ENCODE measurements at regions not wholly inside any gene's neighbourhood (a gene's known extent, or its start where the extent isn't known, plus 50 kb on each side); places are given as distances from the start of the nearest gene placed in this dataset.
"Not testable (repeated sequence)": the region's sequence is repeated elsewhere in the genome, so short reads cannot be mapped to it uniquely, and the experiment has no call there.

DNA sequence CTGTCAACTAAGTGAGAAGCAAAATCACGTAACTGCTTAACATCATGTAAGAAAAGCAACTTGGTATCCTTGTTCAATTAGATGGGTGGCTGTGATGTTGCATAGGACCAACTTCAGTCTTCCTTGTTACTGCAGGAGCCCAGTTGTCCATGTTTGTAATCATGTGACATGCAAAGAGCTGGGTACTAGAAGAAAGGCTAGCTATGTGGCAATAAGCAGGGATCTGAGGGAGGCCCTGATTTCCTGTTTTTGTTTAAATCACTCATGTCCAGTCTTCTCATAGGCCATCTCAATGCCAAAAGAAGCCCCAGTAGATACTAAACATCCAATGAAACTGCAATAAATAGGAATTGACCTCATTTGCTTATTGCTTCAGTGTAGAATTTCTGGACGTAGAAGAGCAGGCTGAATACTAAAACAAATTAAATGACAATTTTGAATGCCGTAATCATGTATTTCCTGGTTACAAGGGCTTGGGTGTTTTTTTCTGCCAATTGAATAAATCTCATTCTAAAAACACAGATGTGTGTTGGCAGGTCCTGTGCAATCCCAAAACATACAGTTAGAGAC is 140.8 kb upstream of the ARHGAP20 start:
- no peaks in the 10 kb centered on the region for H3K27me3 ChIP-seq
- TF ChIP-seq, protein P1, sequence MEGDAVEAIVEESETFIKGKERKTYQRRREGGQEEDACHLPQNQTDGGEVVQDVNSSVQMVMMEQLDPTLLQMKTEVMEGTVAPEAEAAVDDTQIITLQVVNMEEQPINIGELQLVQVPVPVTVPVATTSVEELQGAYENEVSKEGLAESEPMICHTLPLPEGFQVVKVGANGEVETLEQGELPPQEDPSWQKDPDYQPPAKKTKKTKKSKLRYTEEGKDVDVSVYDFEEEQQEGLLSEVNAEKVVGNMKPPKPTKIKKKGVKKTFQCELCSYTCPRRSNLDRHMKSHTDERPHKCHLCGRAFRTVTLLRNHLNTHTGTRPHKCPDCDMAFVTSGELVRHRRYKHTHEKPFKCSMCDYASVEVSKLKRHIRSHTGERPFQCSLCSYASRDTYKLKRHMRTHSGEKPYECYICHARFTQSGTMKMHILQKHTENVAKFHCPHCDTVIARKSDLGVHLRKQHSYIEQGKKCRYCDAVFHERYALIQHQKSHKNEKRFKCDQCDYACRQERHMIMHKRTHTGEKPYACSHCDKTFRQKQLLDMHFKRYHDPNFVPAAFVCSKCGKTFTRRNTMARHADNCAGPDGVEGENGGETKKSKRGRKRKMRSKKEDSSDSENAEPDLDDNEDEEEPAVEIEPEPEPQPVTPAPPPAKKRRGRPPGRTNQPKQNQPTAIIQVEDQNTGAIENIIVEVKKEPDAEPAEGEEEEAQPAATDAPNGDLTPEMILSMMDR (IDR thresholded peaks at IDR 0.05) = no peak
- no peak overlapping the region for H3K4me3 ChIP-seq
- H3K9ac ChIP-seq (ENCODE audit: low read depth in 2 of 2, low read length in 2 of 2) = no peak overlapping the region
- DNase-seq = no peak
- H3K36me3 ChIP-seq = no peaks in the 10 kb centered on the region
- H3K4me1 ChIP-seq = no peaks in the 10 kb centered on the region
- no peak overlapping the region for H3K27ac ChIP-seq
- intact Hi-C loops (cut with DNase I) = no loop called here
- H3K9me3 ChIP-seq = no peaks in the 10 kb centered on the region

DNA sequence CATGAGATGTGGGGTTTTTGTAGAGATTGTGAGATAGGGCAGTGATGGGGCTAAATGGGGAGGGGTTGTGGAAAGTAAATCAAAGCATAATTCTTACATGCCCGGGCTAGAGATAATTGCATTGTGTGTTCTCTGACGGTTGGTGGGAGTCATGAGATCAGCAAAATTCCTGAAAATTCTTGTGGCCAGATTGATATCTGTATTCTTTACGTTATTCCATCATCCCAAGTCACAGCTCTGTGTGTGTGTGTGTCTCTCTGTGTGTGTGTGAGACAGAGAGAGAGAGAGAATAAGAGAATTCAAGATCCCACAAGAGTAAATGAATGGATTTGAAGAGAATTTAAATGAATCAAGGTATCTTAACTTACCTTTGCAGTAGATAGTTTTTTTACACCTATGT is 138.6 kb upstream of the ARHGAP20 start:
- intact Hi-C loops (cut with DNase I) = no loop called here
- no peaks in the 10 kb centered on the region for H3K36me3 ChIP-seq
- no peak overlapping the region for H3K9ac ChIP-seq (ENCODE audit: low read depth in 2 of 2, low read length in 2 of 2)
- no peak for DNase-seq
- H3K27me3 ChIP-seq = no peaks in the 10 kb centered on the region
- no peaks in the 10 kb centered on the region for H3K4me1 ChIP-seq
- no peak overlapping the region for H3K4me3 ChIP-seq
- TF ChIP-seq, protein P1 (IDR thresholded peaks at IDR 0.05) = no peak
- H3K27ac ChIP-seq = no peak overlapping the region
- no peaks in the 10 kb centered on the region for H3K9me3 ChIP-seq

DNA sequence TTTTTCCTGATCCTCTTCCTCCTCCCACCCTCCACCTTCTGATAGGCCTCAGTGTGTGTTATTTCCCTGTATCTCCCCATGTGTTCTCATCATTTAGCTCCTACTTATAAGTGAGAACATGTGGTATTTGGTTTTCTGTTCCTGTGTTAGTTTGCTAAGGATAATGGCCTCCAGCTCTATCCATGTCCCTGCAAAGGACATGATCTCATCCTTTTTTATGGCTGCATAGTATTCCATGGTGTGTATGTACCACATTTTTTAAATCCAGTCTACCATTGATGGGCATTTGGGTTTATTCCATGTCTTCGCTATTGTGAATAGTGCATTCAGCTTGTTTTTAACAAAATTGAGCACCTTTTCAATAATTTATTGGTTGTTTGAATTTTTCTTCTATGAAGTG is 130.8 kb upstream of the ARHGAP20 start:
- H3K9me3 ChIP-seq; DNase-seq; H3K4me3 ChIP-seq; intact Hi-C loops (cut with DNase I); H3K4me1 ChIP-seq; H3K9ac ChIP-seq (ENCODE audit: low read depth in 2 of 2, low read length in 2 of 2); H3K36me3 ChIP-seq; H3K27me3 ChIP-seq; H3K27ac ChIP-seq: not testable (repeated sequence)

DNA sequence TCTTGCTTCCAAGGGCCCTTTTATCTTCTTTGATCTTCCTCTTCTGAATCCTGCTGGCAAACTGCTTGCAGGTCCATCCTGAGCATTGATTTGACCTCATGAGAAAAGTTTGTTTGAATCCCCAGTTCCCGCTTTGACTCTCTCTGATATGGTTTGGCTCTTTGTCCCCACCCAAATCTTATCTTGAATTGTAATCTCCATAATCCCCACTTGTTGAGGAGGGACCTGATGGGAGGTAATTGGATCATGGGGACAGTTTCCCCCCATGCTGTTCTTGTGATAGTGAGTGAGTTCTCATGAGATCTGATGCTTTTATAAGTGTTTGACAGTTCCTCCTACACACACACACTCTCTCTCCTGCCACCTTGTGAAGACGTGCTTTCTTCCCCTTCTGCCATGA is 126.6 kb upstream of the ARHGAP20 start:
- no peak overlapping the region for H3K27ac ChIP-seq
- H3K9ac ChIP-seq (ENCODE audit: low read depth in 2 of 2, low read length in 2 of 2) = no peak overlapping the region
- H3K36me3 ChIP-seq = no peaks in the 10 kb centered on the region
- no peaks in the 10 kb centered on the region for H3K27me3 ChIP-seq
- TF ChIP-seq, protein P1 (IDR thresholded peaks at IDR 0.05) = no peak
- no peak for DNase-seq
- no peak overlapping the region for H3K4me3 ChIP-seq
- H3K4me1 ChIP-seq = no peaks in the 10 kb centered on the region
- intact Hi-C loops (cut with DNase I) = no loop called here
- H3K9me3 ChIP-seq = no peaks in the 10 kb centered on the region

DNA sequence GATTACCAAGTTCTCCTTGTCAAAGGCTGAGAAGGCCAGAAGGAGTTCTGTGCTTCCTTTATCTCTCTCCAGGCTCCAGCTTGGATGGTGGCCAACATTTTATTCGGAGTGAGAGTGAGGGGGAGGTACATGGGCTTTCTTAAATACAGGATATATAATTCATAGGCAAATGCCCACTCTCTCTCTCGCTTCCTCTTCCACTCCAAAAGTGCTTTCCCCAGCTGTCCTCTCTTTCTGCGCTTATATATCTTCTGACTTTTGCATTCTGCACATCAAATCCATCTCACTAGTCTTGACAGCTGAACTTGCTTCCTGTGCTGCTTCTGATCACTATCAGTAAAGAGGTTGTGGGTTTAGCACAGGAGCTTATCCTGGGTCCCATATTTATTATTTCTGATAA is 125.4 kb upstream of the ARHGAP20 start:
- Histone ChIP-seq H3K27me3 (no peaks in the 10 kb centered on the region), H3K9ac (ENCODE audit: low read depth in 2 of 2, low read length in 2 of 2) (no peak overlapping the region), H3K9me3 (no peaks in the 10 kb centered on the region), H3K4me3 (no peak overlapping the region), H3K27ac (no peak overlapping the region), H3K4me1 (no peaks in the 10 kb centered on the region), H3K36me3 (no peaks in the 10 kb centered on the region)
- DNase-seq = no peak
- intact Hi-C loops (cut with DNase I) = no loop called here
- TF ChIP-seq, protein P1 (IDR thresholded peaks at IDR 0.05) = no peak

DNA sequence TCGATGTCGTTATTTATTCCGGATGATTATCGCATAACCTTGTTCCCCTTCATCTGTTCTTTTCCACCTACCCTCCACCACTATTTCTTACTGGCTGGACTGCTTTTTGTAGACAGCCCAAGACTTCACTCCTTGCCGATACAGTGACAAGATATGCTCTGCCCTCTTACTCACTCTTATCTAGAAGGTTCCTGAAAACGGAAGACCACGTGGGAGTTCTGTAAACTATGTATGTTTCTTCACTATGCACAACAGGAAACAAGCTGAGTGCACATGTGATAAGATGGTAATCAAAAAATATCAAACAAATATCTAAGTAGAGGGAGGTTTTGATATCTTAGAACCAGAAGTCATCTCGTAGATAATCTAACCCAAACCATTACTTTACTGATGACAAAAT is 122.9 kb upstream of the ARHGAP20 start:
- Histone ChIP-seq H3K36me3 (no peaks in the 10 kb centered on the region), H3K9me3 (no peaks in the 10 kb centered on the region), H3K27ac (no peak overlapping the region), H3K27me3 (no peaks in the 10 kb centered on the region), H3K4me1 (no peaks in the 10 kb centered on the region), H3K9ac (ENCODE audit: low read depth in 2 of 2, low read length in 2 of 2) (no peak overlapping the region), H3K4me3 (no peak overlapping the region)
- intact Hi-C loops (cut with DNase I) = no loop called here
- no peak for DNase-seq
- TF ChIP-seq, protein P1 (IDR thresholded peaks at IDR 0.05) = no peak
